ENCODE measurements at regions not wholly inside any gene's neighbourhood (a gene's known extent, or its start where the extent isn't known, plus 50 kb on each side); places are given as distances from the start of the nearest gene placed in this dataset.
"Not testable (repeated sequence)": the region's sequence is repeated elsewhere in the genome, so short reads cannot be mapped to it uniquely, and the experiment has no call there.

- no peak for ATAC-seq
- intact Hi-C loops (cut with DNase I) = no loop called here
These were observed 341.1 kb upstream of the FLRT2 start for GRCh38 chr14:85188836-85189235.

GRCh38 chr14:85189253-85189652 lies 340.7 kb upstream of the FLRT2 start:
- H3K27ac ChIP-seq; ATAC-seq; H3K9me3 ChIP-seq; DNase-seq; H3K36me3 ChIP-seq; H3K4me1 ChIP-seq; H3K27me3 ChIP-seq; H3K4me3 ChIP-seq; intact Hi-C loops (cut with DNase I): not testable (repeated sequence)

More at GRCh38 chr14:85188836-85189235, 341.1 kb upstream of the FLRT2 start:
- DNase-seq = no peak
- no peaks in the 10 kb centered on the region for H3K27me3 ChIP-seq
- H3K36me3 ChIP-seq = no peaks in the 10 kb centered on the region
- no peaks in the 10 kb centered on the region for H3K4me1 ChIP-seq
- no peak overlapping the region for H3K27ac ChIP-seq
- H3K4me3 ChIP-seq = no peak overlapping the region
- no peaks in the 10 kb centered on the region for H3K9me3 ChIP-seq
- no peak for TF ChIP-seq CTCF (IDR thresholded peaks at IDR 0.05)

GRCh38 chr14:85190251-85190650 lies 339.7 kb upstream of the FLRT2 start:
- H3K27me3 ChIP-seq = no peaks in the 10 kb centered on the region

GRCh38 chr14:85191986-85192385 lies 338.0 kb upstream of the FLRT2 start:
- no peak overlapping the region for H3K4me3 ChIP-seq
- intact Hi-C loops (cut with DNase I) = no loop called here
- TF ChIP-seq CTCF (IDR thresholded peaks at IDR 0.05) = no peak
- DNase-seq (no peak), ATAC-seq (no peak)
- no peaks in the 10 kb centered on the region for H3K4me1 ChIP-seq
- H3K9me3 ChIP-seq = no peaks in the 10 kb centered on the region
- no peaks in the 10 kb centered on the region for H3K27me3 ChIP-seq
- H3K27ac ChIP-seq = no peak overlapping the region
- no peaks in the 10 kb centered on the region for H3K36me3 ChIP-seq

More at GRCh38 chr14:85190251-85190650, 339.7 kb upstream of the FLRT2 start:
- no peak for ATAC-seq
- no peak for TF ChIP-seq CTCF (IDR thresholded peaks at IDR 0.05)
- intact Hi-C loops (cut with DNase I) = no loop called here
- Histone ChIP-seq H3K4me3 (no peak overlapping the region), H3K9me3 (no peaks in the 10 kb centered on the region), H3K36me3 (no peaks in the 10 kb centered on the region), H3K27ac (no peak overlapping the region), H3K4me1 (no peaks in the 10 kb centered on the region)
- no peak for DNase-seq

- H3K4me3 ChIP-seq = no peak overlapping the region
- H3K36me3 ChIP-seq = no peaks in the 10 kb centered on the region
- no peaks in the 10 kb centered on the region for H3K9me3 ChIP-seq
- intact Hi-C loops (cut with DNase I) = no loop called here
- no peaks in the 10 kb centered on the region for H3K27me3 ChIP-seq
- ATAC-seq = no peak
- peak; percentile 47 for TF ChIP-seq CTCF (IDR thresholded peaks at IDR 0.05)
- no peak overlapping the region for H3K27ac ChIP-seq
- H3K4me1 ChIP-seq = no peaks in the 10 kb centered on the region
- DNase-seq = no peak
These were observed 334.0 kb upstream of the FLRT2 start for GRCh38 chr14:85195872-85196477.

- Histone ChIP-seq H3K9me3 (no peaks in the 10 kb centered on the region), H3K27me3 (no peaks in the 10 kb centered on the region), H3K36me3 (no peaks in the 10 kb centered on the region), H3K27ac (no peak overlapping the region), H3K4me3 (no peak overlapping the region), H3K4me1 (no peaks in the 10 kb centered on the region)
- intact Hi-C loops (cut with DNase I) = no loop called here
- DNase-seq = no peak
- TF ChIP-seq CTCF (IDR thresholded peaks at IDR 0.05) = no peak
- no peak for ATAC-seq
These were observed 331.9 kb upstream of the FLRT2 start for GRCh38 chr14:85198001-85198400.
